Spleen (tissue), 11 donors: ENCODE measurements at regions not wholly inside any gene's neighbourhood (a gene's known extent, or its start where the extent isn't known, plus 50 kb on each side); places are given as distances from the start of the nearest gene placed in this dataset.
"Not testable (repeated sequence)": the region's sequence is repeated elsewhere in the genome, so short reads cannot be mapped to it uniquely, and the experiment has no call there.

Experiments used
- DNase-seq: peaks from one replicate; pipeline ENCODE4 v3.0.0-alpha.2; 2020
- H3K27ac ChIP-seq, 8 donors: fragments of 200-600 bp; sonication (generic) in 7 of 8; 1 replicate in 4 of 8; 2 replicates in 4 of 8; pipeline versions ENCODE4 v1.5.0 to v1.8.0; 2016 to 2021; ENCODE audit warnings: inconsistent platforms in 4 of 8, mild to moderate bottlenecking in 4 of 8, moderate library complexity in 1 of 8
- H3K27me3 ChIP-seq, 7 donors: fragments of 200-600 bp; sonication (generic) in 6 of 7; replicated peaks in 1 of 7; 1 replicate in 4 of 7; 2 replicates in 3 of 7; pipeline versions ENCODE4 v1.5.0 to v1.8.0; 2016 to 2021; ENCODE audit warnings: inconsistent platforms in 3 of 7, mild to moderate bottlenecking in 1 of 7
- H3K36me3 ChIP-seq, 6 donors: fragments of 200-600 bp; sonication (generic) in 5 of 6; 1 replicate in 4 of 6; 2 replicates in 2 of 6; pipeline versions ENCODE4 v1.5.0 to v1.8.0; 2016 to 2021; ENCODE audit warnings: inconsistent platforms in 2 of 6
- H3K4me1 ChIP-seq, 6 donors: fragments of 200-600 bp; sonication (generic) in 5 of 6; 1 replicate in 3 of 6; 2 replicates in 3 of 6; pipeline versions ENCODE4 v1.5.0 to v1.8.0; 2016 to 2021; ENCODE audit warnings: inconsistent platforms in 3 of 6
- H3K4me3 ChIP-seq, 8 donors: fragments of 200-600 bp; sonication (generic) in 7 of 8; 1 replicate in 4 of 8; 2 replicates in 4 of 8; pipeline versions ENCODE4 v1.5.0 to v1.8.0; 2016 to 2021; ENCODE audit warnings: inconsistent platforms in 4 of 8, mild to moderate bottlenecking in 4 of 8, moderate library complexity in 2 of 8
- H3K9me3 ChIP-seq, 8 donors: fragments of 200-600 bp; sonication (generic) in 7 of 8; 1 replicate in 4 of 8; 2 replicates in 4 of 8; pipeline versions ENCODE4 v1.5.0 to v1.8.0; 2016 to 2021; ENCODE audit warnings: inconsistent platforms in 4 of 8
- CTCF ChIP-seq, 11 experiments: fragments of 200-600 bp in 7 of 11; fragments of 450-650 bp in 4 of 11; sonication (generic) in 4 of 11; IDR thresholded peaks in 8 of 11; conservative IDR thresholded peaks in 3 of 11; 1 replicate in 7 of 11; 2 replicates in 4 of 11; pipeline versions ENCODE4 v1.4.0 to v1.8.0; 2016 to 2021; ENCODE audit warnings: antibody characterized with exemption in 11 of 11, inconsistent platforms in 4 of 11, mild to moderate bottlenecking in 1 of 11
- POLR2A ChIP-seq, 3 donors: fragments of 450-650 bp; IDR thresholded peaks; one replicate each; pipeline ENCODE4 v1.5.1; 2017; ENCODE audit warnings: antibody characterized with exemption in 3 of 3, mild to moderate bottlenecking in 1 of 3
- POLR2AphosphoS5 ChIP-seq, 3 donors: sonication (generic); formaldehyde crosslinking; IDR thresholded peaks; one replicate each; pipeline ENCODE4 v1.5.1; 2017; ENCODE audit warnings: antibody characterized with exemption in 3 of 3
- WGBS, 5 donors: extraction: QIAGEN DNeasy Blood & Tissue Kit in 3 of 5; methylation state at CpG; one replicate each; pipeline versions ENCODE4 v1.1.5 to v1.1.7; 2013 to 2018; 5-methylcytosine and 5-hydroxymethylcytosine counted together
- intact Hi-C: fragments of 100-400 bp; cut with DNase I; formaldehyde crosslinking; loops from one replicate; pipeline ENCODE4 v1.15.0; 2023; ENCODE audit warnings: low total_unique reads
- donor health status: healthy with polysubstance abuse.
- donor health status: DM: no; HTN: no; CAD: no; lungs with moderate emphysema.
- donor health status: DM: no; HTN: no; CAD: no.
- donor health status: Bipolar disorder and iron deficiency.
- donor health status: healthy.
- donor health status: DM: no; HTN: no; CAD: no.
- donor health status: DM: yes; HTN: yes; CAD: no.

- 76 to 87% (median 77%) methylated on average over 4 of the region's 4 CpGs for WGBS, 5 donors
- H3K36me3 ChIP-seq = no peaks in the 10 kb centered on the region
- intact Hi-C loops = no loop called here
These were observed 80.9 kb upstream of the TOPAZ1 start for GRCh38 chr3:44160818-44161217.

GRCh38 chr3:44171891-44172290 is 69.8 kb upstream of the TOPAZ1 start:
- DNase-seq = no peak
- WGBS, 5 donors = 92 to 98% (median 95%) methylated on average over 4 of the region's 4 CpGs
- intact Hi-C loops = no loop called here
- Histone ChIP-seq H3K27me3 (peaks cover 0 to 38% (median 0%) of the 10 kb centered on the region in 7 donors), H3K36me3 (no peaks in the 10 kb centered on the region), H3K27ac (no peak overlapping the region), H3K4me1 (no peaks in the 10 kb centered on the region), H3K9me3 (peaks cover 0 to 9% (median 0%) of the 10 kb centered on the region in 8 donors), H3K4me3 (no peak overlapping the region)
- no peak for TF ChIP-seq CTCF (IDR thresholded peaks at IDR 0.05 in 8 of 11, conservative IDR thresholded peaks at IDR 0.05 in 3 of 11)

More at GRCh38 chr3:44160818-44161217, 80.9 kb upstream of the TOPAZ1 start:
- Histone ChIP-seq H3K4me3 (no peak overlapping the region), H3K27me3 (peaks cover 0 to 5% (median 0%) of the 10 kb centered on the region in 7 donors), H3K27ac (no peak overlapping the region), H3K9me3 (no peaks in the 10 kb centered on the region), H3K4me1 (no peaks in the 10 kb centered on the region)
- TF ChIP-seq POLR2AphosphoS5 (IDR thresholded peaks at IDR 0.05) (no peak), CTCF (IDR thresholded peaks at IDR 0.05 in 8 of 11, conservative IDR thresholded peaks at IDR 0.05 in 3 of 11) (no peak), POLR2A (IDR thresholded peaks at IDR 0.05) (no peak)
- DNase-seq = no peak

GRCh38 chr3:44172701-44173100 is 69.0 kb upstream of the TOPAZ1 start:
- H3K27me3 ChIP-seq = peaks cover 0 to 38% (median 0%) of the 10 kb centered on the region in 7 donors
- H3K36me3 ChIP-seq, H3K27ac ChIP-seq, H3K9me3 ChIP-seq, H3K4me1 ChIP-seq, H3K4me3 ChIP-seq, DNase-seq, intact Hi-C loops: not testable (repeated sequence)
- 90 to 95% (median 92%) methylated on average over 6 to 8 of the region's 8 CpGs for WGBS, 5 donors

GRCh38 chr3:44173263-44173662 is 68.4 kb upstream of the TOPAZ1 start:
- Histone ChIP-seq H3K9me3 (peaks cover 0 to 9% (median 0%) of the 10 kb centered on the region in 8 donors), H3K4me1 (no peaks in the 10 kb centered on the region), H3K36me3 (no peaks in the 10 kb centered on the region), H3K27me3 (peaks cover 0 to 38% (median 0%) of the 10 kb centered on the region in 7 donors), H3K4me3 (no peak overlapping the region), H3K27ac (no peak overlapping the region)
- intact Hi-C loops = no loop called here
- no peak for DNase-seq
- WGBS, 5 donors = 91 to 94% (median 92%) methylated on average over 15 of the region's 15 CpGs
- no peak for TF ChIP-seq POLR2A (IDR thresholded peaks at IDR 0.05)
- TF ChIP-seq POLR2AphosphoS5 (IDR thresholded peaks at IDR 0.05) = no peak
- no peak for TF ChIP-seq CTCF (IDR thresholded peaks at IDR 0.05 in 8 of 11, conservative IDR thresholded peaks at IDR 0.05 in 3 of 11)

GRCh38 chr3:44175070-44175469 is 66.6 kb upstream of the TOPAZ1 start:
- no peak for DNase-seq
- no peaks in the 10 kb centered on the region for H3K36me3 ChIP-seq
- no peak for TF ChIP-seq POLR2A (IDR thresholded peaks at IDR 0.05)
- H3K4me1 ChIP-seq = no peaks in the 10 kb centered on the region
- H3K9me3 ChIP-seq = peaks cover 0 to 9% (median 0%) of the 10 kb centered on the region in 8 donors
- intact Hi-C loops = no loop called here
- H3K27me3 ChIP-seq = peaks cover 0 to 42% (median 0%) of the 10 kb centered on the region in 7 donors
- no peak overlapping the region for H3K4me3 ChIP-seq
- 67 to 84% (median 79%) methylated on average over 2 of the region's 2 CpGs for WGBS, 5 donors
- no peak overlapping the region for H3K27ac ChIP-seq
